WTC11 (cell line): ENCODE measurements at regions not wholly inside any gene's neighbourhood (a gene's known extent, or its start where the extent isn't known, plus 50 kb on each side); places are given as distances from the start of the nearest gene placed in this dataset.

Source experiments
- CTCF ChIP-seq: fragments of 200-600 bp; IDR thresholded peaks from 2 replicates; pipeline ENCODE4 v1.8.0; 2022; ENCODE audit warnings: antibody characterized with exemption
- E2F5 ChIP-seq: sonication (generic); formaldehyde crosslinking; IDR thresholded peaks from 2 replicates; pipeline ENCODE4 v1.8.1; 2022; ENCODE audit warnings: mild to moderate bottlenecking, moderate library complexity, missing genetic modification reagents
- ESRRA ChIP-seq: sonication (generic); formaldehyde crosslinking; IDR thresholded peaks from 2 replicates; pipeline ENCODE4 v1.8.1; 2022; ENCODE audit warnings: mild to moderate bottlenecking, missing genetic modification reagents, borderline replicate concordance
- FOXK1 ChIP-seq: sonication (generic); formaldehyde crosslinking; IDR thresholded peaks from 2 replicates; pipeline ENCODE4 v1.8.0; 2022; ENCODE audit warnings: mild to moderate bottlenecking, moderate library complexity, missing genetic modification reagents
- JUN ChIP-seq: sonication (generic); formaldehyde crosslinking; IDR thresholded peaks from 2 replicates; pipeline ENCODE4 v1.8.0; 2023; ENCODE audit warnings: mild to moderate bottlenecking, missing genetic modification reagents
- NR3C1 ChIP-seq: sonication (generic); formaldehyde crosslinking; conservative IDR thresholded peaks from 2 replicates; pipeline ENCODE4 v1.8.1; 2023; ENCODE audit warnings: low read depth, mild to moderate bottlenecking, missing genetic modification reagents
- PRRX2 ChIP-seq: fragments of 250-450 bp; sonication (Bioruptor Pico); IDR thresholded peaks from 2 replicates; pipeline ENCODE4 v1.8.0; 2021; ENCODE audit warnings: mild to moderate bottlenecking
- TEAD1 ChIP-seq: sonication (generic); formaldehyde crosslinking; IDR thresholded peaks from 2 replicates; pipeline ENCODE4 v1.8.0; 2022; ENCODE audit warnings: mild to moderate bottlenecking, missing genetic modification reagents
- TF ChIP-seq, protein P1 (sequence below): fragments of 250-450 bp; sonication (Bioruptor Pico); IDR thresholded peaks from 2 replicates; pipeline ENCODE4 v1.8.0; 2021; ENCODE audit warnings: mild to moderate bottlenecking
- TF ChIP-seq, protein P2 (sequence below): sonication (generic); formaldehyde crosslinking; IDR thresholded peaks from 2 replicates; pipeline ENCODE4 v1.8.0; 2022; ENCODE audit warnings: mild to moderate bottlenecking, missing genetic modification reagents
- TF ChIP-seq, protein P3 (sequence below): sonication (generic); formaldehyde crosslinking; IDR thresholded peaks from 2 replicates; pipeline ENCODE4 v1.8.0; 2023; ENCODE audit warnings: mild to moderate bottlenecking, missing genetic modification reagents

DNA sequence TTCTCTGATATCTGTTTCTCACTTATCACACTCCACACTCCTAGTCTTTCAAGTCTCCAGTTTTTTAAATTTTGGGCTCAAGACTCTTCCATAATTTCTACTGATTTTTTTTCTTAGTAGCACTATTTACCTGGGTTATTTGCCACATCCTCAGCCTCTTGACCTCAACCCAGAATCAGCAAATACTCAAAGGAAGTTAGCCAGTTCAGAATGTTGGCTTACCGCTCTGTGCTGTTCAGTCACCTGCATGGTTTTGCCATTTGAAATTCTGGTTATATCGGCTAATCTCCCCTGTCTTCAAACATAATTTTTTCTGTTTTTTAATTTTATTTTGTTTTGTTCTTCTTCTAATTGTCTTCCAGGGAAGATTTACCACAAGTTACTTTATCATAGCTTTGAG lies 412.6 kb downstream of the PTH2R start:
- TF ChIP-seq CTCF (no peak), FOXK1 (CRISPR knock-in tag) (no peak), TEAD1 (CRISPR knock-in tag) (no peak), JUN (no peak), ESRRA (CRISPR knock-in tag) (no peak), E2F5 (CRISPR knock-in tag) (no peak), NR3C1 (CRISPR knock-in tag) (no peak), PRRX2 (CRISPR knock-in tag) (no peak)
- TF ChIP-seq, protein P1, sequence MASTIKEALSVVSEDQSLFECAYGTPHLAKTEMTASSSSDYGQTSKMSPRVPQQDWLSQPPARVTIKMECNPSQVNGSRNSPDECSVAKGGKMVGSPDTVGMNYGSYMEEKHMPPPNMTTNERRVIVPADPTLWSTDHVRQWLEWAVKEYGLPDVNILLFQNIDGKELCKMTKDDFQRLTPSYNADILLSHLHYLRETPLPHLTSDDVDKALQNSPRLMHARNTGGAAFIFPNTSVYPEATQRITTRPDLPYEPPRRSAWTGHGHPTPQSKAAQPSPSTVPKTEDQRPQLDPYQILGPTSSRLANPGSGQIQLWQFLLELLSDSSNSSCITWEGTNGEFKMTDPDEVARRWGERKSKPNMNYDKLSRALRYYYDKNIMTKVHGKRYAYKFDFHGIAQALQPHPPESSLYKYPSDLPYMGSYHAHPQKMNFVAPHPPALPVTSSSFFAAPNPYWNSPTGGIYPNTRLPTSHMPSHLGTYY (CRISPR knock-in tag): no peak
- TF ChIP-seq, protein P2, sequence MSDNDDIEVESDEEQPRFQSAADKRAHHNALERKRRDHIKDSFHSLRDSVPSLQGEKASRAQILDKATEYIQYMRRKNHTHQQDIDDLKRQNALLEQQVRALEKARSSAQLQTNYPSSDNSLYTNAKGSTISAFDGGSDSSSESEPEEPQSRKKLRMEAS: no peak
- TF ChIP-seq, protein P3, sequence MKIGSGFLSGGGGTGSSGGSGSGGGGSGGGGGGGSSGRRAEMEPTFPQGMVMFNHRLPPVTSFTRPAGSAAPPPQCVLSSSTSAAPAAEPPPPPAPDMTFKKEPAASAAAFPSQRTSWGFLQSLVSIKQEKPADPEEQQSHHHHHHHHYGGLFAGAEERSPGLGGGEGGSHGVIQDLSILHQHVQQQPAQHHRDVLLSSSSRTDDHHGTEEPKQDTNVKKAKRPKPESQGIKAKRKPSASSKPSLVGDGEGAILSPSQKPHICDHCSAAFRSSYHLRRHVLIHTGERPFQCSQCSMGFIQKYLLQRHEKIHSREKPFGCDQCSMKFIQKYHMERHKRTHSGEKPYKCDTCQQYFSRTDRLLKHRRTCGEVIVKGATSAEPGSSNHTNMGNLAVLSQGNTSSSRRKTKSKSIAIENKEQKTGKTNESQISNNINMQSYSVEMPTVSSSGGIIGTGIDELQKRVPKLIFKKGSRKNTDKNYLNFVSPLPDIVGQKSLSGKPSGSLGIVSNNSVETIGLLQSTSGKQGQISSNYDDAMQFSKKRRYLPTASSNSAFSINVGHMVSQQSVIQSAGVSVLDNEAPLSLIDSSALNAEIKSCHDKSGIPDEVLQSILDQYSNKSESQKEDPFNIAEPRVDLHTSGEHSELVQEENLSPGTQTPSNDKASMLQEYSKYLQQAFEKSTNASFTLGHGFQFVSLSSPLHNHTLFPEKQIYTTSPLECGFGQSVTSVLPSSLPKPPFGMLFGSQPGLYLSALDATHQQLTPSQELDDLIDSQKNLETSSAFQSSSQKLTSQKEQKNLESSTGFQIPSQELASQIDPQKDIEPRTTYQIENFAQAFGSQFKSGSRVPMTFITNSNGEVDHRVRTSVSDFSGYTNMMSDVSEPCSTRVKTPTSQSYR (CRISPR knock-in tag): no peak
